ENCODE measurements at regions not wholly inside any gene's neighbourhood (a gene's known extent, or its start where the extent isn't known, plus 50 kb on each side); places are given as distances from the start of the nearest gene placed in this dataset.

DNA sequence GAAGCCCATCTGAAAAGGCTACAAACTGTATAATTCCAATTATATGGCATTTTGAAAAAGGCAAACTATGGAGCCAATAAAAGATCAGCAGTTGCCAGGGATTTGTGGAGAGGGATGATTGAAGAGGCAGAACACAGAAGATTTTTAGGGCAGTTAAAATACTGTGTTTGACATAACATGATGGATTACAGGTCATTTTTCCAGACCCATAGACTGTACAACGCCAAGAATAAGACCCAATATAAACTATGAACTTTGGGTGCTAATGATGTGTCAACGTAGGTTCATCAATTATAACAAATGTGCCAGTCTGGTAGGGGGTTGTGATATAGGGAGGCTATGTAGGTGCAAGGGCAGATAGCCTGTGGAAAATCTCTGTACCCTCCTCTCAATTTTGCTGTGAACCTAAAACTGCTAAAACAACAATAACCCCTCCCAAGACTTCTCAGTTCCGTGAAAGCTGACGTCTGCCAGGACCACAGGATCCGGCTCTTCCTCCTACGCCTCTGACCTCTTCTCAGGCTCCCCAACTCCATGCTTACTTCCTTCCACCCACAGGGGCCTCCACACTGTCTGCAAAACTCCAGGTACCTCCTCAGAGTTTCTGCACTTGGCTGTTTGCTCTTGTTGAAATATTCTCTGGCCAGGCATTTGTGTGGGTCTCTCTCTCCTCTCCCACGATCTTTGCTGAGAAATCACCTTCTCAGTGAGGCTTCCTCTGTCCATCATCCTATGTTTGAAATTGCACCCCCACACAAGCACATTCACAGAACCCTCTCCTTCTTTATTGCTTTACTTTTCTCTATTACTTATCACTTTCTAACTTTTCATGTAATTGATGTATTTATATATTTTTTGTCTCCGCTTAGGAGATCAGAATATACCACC is 131.4 kb downstream of the BBS10 start:
- DNase-seq: no peak

DNA sequence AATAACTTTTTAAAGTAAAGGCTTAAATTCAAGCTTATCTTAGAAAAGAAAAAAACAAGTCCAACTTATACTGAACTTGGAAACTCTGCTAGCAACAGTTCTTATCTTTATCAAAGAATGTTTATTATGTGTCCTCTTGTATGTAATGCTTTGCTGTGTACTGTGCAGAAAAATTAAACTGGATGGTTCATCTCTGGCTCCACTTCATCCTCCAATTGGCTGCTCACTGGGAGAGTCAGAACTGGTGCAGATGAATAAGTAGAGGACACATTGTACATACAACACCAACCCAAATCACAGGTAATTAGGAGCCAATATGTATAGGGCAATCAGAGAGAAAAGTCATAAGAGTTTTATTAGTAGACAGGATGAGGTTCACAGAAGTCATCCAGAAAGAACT is 123.6 kb upstream of the NAP1L1 start:
- DNase-seq: no peak

DNA sequence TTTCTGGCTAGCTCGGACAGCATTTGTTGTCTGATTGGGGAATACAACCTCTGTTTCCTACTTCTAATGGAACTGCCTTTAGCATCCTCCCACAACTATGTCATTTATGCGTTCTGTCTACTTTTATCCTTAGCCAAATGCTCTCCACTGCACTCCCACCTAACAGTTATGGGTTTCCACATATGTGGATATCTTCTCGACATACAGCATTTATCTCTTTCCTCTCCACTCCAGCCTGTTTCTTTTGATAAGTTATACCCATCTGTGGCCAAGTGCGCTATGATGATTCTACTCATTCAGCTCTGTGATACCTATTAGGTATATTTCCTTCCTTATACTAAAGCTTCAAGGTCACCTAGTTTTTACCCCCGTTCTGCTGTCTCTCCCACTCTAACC is 122.2 kb upstream of the NAP1L1 start:
- no peak for DNase-seq

GRCh38 chr12:76206039-76206676 is 121.7 kb upstream of the NAP1L1 start:
- no peak for DNase-seq

DNA sequence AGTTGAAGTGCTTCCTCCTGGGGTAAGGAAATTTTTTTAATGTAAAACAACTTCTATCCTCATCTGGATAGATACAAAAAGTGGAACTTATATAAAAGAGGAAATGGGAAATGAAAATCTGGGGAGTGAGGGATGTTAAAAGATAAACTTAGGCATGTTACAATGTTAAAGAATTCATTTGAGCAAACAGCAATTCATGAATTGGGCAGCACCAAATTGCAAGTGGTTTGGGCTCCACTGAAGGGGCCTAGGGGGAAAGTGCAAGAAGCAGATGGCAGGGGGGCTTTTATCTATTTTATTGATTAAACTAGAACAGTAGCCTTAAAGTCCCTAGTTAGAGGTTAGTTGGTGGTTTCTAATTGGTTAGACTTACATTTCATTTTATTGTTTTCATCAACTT is 118.1 kb upstream of the NAP1L1 start:
- no peak for DNase-seq

DNA sequence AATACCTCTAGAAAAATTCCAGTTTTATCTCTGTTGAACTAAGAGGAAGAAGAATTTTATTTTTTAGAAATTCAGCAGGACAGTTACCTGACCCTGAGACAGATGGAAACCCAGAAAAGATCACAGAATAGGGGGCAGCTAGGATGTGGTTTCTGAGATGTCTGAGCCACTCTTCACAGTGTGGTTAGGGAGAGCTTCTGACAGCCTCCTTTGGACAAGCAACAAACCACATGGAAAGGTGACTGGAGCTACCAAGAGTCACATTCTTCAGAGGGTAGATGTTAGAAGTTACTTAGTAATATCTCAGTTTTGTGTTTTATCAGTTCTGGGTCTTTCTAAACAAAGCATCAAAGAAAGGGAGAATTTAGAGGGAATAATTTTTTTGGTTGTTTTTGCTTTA is 117.3 kb upstream of the NAP1L1 start:
- DNase-seq: no peak

DNA sequence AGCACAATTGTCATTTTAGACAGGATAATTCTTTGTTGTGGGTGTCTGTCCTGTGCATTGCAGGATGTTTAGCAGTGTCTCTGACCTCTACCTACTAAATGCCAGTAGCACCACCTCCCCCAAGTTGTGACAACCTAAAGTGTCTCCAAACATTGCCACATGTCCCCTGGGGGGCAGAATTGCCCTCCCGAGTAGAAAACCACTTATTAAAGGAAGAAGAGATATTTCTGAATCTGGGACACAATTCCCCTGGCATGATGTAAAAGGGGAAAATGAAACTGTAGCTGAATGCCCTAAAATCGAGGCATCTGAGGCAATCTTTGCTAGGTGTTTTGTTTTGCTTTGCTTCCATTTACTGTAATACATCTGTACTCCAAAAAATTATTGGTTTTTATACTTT is 116.8 kb upstream of the NAP1L1 start:
- no peak for DNase-seq

DNA sequence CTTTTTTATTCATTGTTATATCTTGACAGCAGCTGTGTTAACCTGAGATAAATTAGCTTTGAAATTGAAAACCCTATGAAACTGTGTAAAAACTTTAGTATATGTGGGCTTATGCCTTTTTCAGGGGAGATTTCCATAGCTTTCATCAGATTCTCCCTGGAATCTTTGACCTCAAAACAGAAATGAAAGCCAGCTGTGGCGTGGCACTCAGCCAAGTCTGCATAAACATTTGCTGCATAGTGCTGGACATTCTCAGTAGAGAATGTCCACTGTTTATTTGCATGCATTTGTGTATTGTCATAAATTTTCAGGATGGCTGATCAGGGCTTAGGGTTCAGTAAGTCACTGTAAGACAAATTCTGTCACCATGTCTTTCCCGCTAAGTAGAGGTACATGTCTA is 115.3 kb upstream of the NAP1L1 start:
- no peak for DNase-seq

DNA sequence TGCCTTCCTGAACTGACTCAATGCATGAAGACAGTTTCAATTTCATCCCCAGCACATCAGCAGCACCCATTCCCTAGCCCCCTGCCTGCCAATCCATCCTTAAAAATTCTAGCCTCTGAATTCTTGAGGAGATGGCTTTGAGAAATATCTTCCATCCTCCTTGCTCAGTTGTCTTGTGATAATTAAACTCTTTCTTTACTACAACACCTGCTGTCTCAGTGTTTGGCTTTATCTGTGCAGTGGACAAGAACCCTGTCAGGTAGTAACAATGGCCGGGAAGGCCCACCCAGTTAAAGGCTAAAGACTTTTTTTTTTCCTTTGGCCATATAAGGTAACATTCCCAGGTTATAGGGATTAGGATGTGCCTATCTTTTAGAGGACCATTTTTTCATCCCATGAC is 114.4 kb upstream of the NAP1L1 start:
- DNase-seq: no peak

GRCh38 chr12:76197283-76197682 is 112.8 kb upstream of the NAP1L1 start:
- DNase-seq: no peak

DNA sequence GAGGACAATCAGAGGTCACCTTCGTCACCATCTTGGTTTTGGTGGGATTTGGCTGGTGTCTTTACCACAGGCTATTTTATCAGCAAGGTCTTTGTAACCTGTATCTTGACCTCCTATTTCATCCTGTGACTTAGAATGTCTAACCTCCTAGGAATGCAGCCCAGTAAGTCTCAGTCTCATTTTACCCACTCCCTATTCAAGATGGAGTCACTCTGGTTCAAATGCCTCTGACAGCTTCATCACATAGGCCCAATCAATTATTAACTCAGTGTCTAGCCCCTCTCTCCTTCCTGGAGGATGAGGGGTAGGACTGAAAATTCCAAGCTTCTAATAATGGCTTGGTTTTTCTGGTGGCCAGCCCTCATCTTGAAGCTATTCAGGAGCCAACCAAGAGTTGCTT is 111.4 kb upstream of the NAP1L1 start:
- no peak for DNase-seq

DNA sequence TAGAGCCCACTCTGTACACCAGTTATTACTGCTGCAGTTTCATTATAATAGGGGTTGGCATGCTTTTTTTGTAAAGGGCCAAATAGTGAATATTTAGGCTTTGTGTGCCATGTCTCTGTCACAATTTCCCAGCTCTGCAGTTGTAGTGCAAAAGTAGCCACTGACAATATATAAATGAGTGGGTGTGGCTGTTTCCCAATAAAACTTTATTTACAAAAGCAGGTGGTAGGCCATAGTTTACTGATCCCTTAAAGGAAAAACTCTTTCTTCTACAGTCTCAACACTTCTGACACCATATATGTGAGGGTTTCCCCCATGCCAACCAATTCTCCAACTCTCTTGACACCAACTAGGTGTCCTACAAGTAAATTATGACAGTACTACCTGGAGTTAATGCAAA is 110.2 kb upstream of the NAP1L1 start:
- no peak for DNase-seq

- no peak for DNase-seq
Measured at GRCh38 chr12:76193961-76194360, 109.5 kb upstream of the NAP1L1 start.

GRCh38 chr12:76192416-76192815 is 107.9 kb upstream of the NAP1L1 start:
- DNase-seq: no peak

GRCh38 chr12:76190299-76190698 is 105.8 kb upstream of the NAP1L1 start:
- no peak for DNase-seq

GRCh38 chr12:76189851-76190250 is 105.4 kb upstream of the NAP1L1 start:
- DNase-seq: no peak

DNA sequence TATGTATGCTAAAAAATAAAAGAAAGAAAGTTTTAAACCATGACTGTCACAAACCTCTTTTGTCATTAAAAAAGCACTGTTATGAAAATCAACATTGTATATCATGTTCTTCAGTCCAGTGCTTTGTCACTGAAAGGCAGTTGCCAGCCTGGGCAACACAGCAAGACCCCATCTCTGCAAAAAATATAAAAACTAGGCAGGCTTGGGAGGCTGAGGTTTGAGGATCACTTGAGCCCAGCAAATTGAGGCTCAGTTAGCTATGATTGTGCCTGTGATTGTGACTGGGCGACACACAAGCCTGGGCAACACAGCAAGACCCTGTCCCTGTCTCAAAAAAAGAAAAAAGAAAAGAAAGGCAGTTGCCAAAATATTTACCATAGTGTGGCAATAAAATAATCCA is 102.7 kb upstream of the NAP1L1 start:
- no peak for DNase-seq

DNA sequence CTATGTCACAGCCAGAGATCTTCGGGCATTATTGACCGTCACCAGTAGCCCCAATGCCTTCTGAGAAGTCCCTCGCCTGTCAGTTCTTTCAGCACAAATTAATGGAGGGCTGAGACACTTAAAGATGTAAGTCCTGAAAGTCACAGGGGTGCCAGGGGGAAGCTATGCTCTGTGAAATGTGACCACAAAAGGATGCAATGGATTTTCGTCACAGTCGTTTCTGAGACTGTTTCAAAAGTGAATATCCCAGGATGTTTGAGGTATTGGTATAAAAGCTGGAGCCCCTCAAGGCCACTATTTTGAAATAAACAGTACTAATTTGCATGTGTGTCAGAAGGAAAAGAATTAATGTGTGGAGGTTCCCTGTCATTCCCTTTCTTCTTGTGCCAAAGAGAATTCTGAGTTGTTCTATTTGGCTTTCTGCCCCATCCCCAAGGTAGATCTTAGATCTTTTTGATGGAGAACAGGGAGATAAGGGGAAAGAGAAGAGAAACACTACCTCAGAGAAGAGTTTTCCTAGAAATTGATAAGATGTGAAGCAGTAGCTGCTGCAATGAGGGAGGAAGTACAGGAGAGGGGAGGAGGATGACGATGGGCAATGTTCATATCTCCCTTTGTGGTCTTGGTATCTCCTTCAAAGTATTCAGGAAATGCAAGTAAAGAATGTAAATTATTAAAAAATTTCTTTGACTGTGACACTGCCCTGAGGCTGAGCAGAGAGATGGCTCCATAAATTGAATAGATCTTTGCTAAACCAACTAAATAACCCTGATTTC is 101.8 kb upstream of the NAP1L1 start:
- DNase-seq: no peak

- peak; percentile 79 for DNase-seq
Measured at GRCh38 chr12:76183459-76184186, 99.1 kb upstream of the NAP1L1 start.

GRCh38 chr12:76180401-76181277 is 96.2 kb upstream of the NAP1L1 start:
- no peak for DNase-seq

- no peak for DNase-seq
Measured at GRCh38 chr12:76178452-76178851, 94.0 kb upstream of the NAP1L1 start.

GRCh38 chr12:76177821-76178220 is 93.3 kb upstream of the NAP1L1 start:
- DNase-seq: no peak

Data from activated CD4-positive, alpha-beta T cell treated with anti-CD3 and anti-CD28 coated beads, Interleukin-2, Interleukin-6, amounts not matched to agents 100 ng/mL and 50 ng/mL, durations not matched to agents 16 hours and 8 hours (primary cell).